ENCODE measurements at regions not wholly inside any gene's neighbourhood (a gene's known extent, or its start where the extent isn't known, plus 50 kb on each side); places are given as distances from the start of the nearest gene placed in this dataset.

GRCh38 chr6:150729188-150729748 is 129.6 kb downstream of the PLEKHG1 start:
- TF ChIP-seq, protein P1, sequence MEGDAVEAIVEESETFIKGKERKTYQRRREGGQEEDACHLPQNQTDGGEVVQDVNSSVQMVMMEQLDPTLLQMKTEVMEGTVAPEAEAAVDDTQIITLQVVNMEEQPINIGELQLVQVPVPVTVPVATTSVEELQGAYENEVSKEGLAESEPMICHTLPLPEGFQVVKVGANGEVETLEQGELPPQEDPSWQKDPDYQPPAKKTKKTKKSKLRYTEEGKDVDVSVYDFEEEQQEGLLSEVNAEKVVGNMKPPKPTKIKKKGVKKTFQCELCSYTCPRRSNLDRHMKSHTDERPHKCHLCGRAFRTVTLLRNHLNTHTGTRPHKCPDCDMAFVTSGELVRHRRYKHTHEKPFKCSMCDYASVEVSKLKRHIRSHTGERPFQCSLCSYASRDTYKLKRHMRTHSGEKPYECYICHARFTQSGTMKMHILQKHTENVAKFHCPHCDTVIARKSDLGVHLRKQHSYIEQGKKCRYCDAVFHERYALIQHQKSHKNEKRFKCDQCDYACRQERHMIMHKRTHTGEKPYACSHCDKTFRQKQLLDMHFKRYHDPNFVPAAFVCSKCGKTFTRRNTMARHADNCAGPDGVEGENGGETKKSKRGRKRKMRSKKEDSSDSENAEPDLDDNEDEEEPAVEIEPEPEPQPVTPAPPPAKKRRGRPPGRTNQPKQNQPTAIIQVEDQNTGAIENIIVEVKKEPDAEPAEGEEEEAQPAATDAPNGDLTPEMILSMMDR (IDR thresholded peaks at IDR 0.05; ENCODE audit: extremely low read depth, missing control alignments): no peak
- DNase-seq (ENCODE audit: low spot score): no peak

- TF ChIP-seq, protein P1 (IDR thresholded peaks at IDR 0.05; ENCODE audit: extremely low read depth, missing control alignments): no peak
- DNase-seq (ENCODE audit: low spot score): no peak
Observed at GRCh38 chr6:150730801-150731457, 131.2 kb downstream of the PLEKHG1 start.

DNA sequence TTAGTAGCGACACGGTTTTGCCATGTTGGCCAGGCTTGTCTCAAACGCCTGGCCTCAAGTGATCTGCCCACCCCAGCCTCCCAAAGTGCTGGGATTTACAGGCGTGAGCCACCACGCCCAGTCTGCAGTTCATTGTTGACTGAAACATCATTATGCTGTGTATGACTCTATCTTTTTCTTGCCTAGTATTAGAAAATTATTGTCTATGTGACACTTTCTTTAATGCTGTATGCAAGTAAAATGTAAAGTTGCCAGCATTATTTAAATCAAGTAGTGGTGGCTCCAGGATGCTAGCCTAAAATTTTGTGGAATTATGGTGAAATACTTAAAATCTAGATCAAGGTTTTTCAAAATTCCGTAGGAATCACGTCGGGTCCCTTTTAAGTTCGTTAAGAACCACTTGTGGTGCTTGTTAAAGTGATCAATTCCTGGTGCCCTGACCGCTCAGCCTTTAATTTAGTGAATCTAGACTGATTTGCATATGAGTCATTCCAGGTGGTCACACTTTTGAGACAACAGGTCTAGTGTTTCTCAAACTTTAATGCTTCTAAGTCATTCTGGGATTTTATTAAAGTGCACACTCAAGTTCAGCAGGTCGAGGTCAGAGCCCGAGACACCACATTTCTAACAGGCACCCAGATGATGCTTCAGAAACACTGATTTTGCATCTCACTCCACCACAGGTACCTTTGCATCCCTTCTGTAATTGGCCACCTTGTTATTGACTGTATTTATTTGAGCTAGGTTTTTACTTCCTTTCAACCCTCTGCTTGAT is 132.6 kb upstream of the MTHFD1L start:
- TF ChIP-seq, protein P1 (IDR thresholded peaks at IDR 0.05; ENCODE audit: extremely low read depth, missing control alignments): no peak

GRCh38 chr6:150733726-150734125 is 131.8 kb upstream of the MTHFD1L start:
- DNase-seq (ENCODE audit: low spot score): no peak
- TF ChIP-seq, protein P1 (IDR thresholded peaks at IDR 0.05; ENCODE audit: extremely low read depth, missing control alignments): no peak

More for the DNA sequence above, 132.6 kb upstream of the MTHFD1L start:
- no peak for DNase-seq (ENCODE audit: low spot score)

- no peak for DNase-seq (ENCODE audit: low spot score)
- TF ChIP-seq, protein P1 (IDR thresholded peaks at IDR 0.05; ENCODE audit: extremely low read depth, missing control alignments): no peak
Observed at GRCh38 chr6:150734235-150734634, 131.3 kb upstream of the MTHFD1L start.

- TF ChIP-seq, protein P1 (IDR thresholded peaks at IDR 0.05; ENCODE audit: extremely low read depth, missing control alignments): no peak
- no peak for DNase-seq (ENCODE audit: low spot score)
Observed at GRCh38 chr6:150735341-150735851, 130.1 kb upstream of the MTHFD1L start.
